ENCODE measurements at regions not wholly inside any gene's neighbourhood (a gene's known extent, or its start where the extent isn't known, plus 50 kb on each side); places are given as distances from the start of the nearest gene placed in this dataset.

- no peak for TF ChIP-seq CTCF (IDR thresholded peaks at IDR 0.05)
- no peak for TF ChIP-seq POLR2A (IDR thresholded peaks at IDR 0.05)
- TF ChIP-seq EP300 (IDR thresholded peaks at IDR 0.05; ENCODE audit: low read depth): no peak
- TF ChIP-seq POLR2AphosphoS5 (IDR thresholded peaks at IDR 0.05): no peak
Observed at GRCh38 chr3:4174791-4175190, 128.4 kb upstream of the SETMAR start.

Data from transverse colon (tissue), 4 donors.